H9 (cell line): ENCODE measurements at regions not wholly inside any gene's neighbourhood (a gene's known extent, or its start where the extent isn't known, plus 50 kb on each side); places are given as distances from the start of the nearest gene placed in this dataset.

ENCODE experiments used
- DNase-seq: peaks from one replicate; pipeline ENCODE4 v3.0.0-alpha.2; 2017
- H2AFZ ChIP-seq: one replicate; pipeline ENCODE4 v1.6.1; 2013; ENCODE audit warnings: mild to moderate bottlenecking, low read length, control low read depth, moderate library complexity
- H2AK5ac ChIP-seq: 2 replicates; pipeline ENCODE4 v1.6.1; 2013; ENCODE audit warnings: low read length, control low read depth, mixed read lengths; ENCODE audit not compliant: insufficient read length
- H2BK120ac ChIP-seq: one replicate; pipeline ENCODE4 v1.6.1; 2013; ENCODE audit warnings: low read depth, mild to moderate bottlenecking, low read length, control low read depth, inconsistent platforms; ENCODE audit not compliant: poor library complexity, severe bottlenecking
- H2BK12ac ChIP-seq: 2 replicates; pipeline ENCODE4 v1.6.1; 2013; ENCODE audit warnings: low read length, control low read depth, mixed read lengths, low read depth; ENCODE audit not compliant: insufficient read length
- H2BK15ac ChIP-seq: 2 replicates; pipeline ENCODE4 v1.6.1; 2013; ENCODE audit warnings: low read depth, low read length, control low read depth
- H2BK20ac ChIP-seq: one replicate; pipeline ENCODE4 v1.6.1; 2013; ENCODE audit warnings: low read depth, mild to moderate bottlenecking, low read length, control low read depth, inconsistent platforms; ENCODE audit not compliant: poor library complexity, severe bottlenecking
- H2BK5ac ChIP-seq: 2 replicates; pipeline ENCODE4 v1.6.1; 2013; ENCODE audit warnings: low read length, control low read depth, mixed read lengths; ENCODE audit not compliant: insufficient read length
- H3K14ac ChIP-seq: 2 replicates; pipeline ENCODE4 v1.6.1; 2013; ENCODE audit warnings: low read length, control low read depth; ENCODE audit not compliant: insufficient read depth
- H3K18ac ChIP-seq: 2 replicates; pipeline ENCODE4 v1.6.1; 2013; ENCODE audit warnings: low read depth, mild to moderate bottlenecking, mixed read lengths, low read length, control low read depth; ENCODE audit not compliant: insufficient read length
- H3K23ac ChIP-seq: 2 replicates; pipeline ENCODE4 v1.6.1; 2013; ENCODE audit warnings: low read length, control low read depth, mixed read lengths, low read depth; ENCODE audit not compliant: insufficient read length
- H3K23me2 ChIP-seq: 2 replicates; pipeline ENCODE4 v1.6.1; 2013; ENCODE audit warnings: low read depth, mild to moderate bottlenecking, mixed read lengths, low read length, control low read depth; ENCODE audit not compliant: insufficient read length, poor library complexity, severe bottlenecking
- H3K27ac ChIP-seq: 2 replicates; pipeline ENCODE4 v1.5.1; 2013; ENCODE audit warnings: low read length, control low read depth, mixed read lengths, low read depth; ENCODE audit not compliant: insufficient read length
- H3K27me3 ChIP-seq: 2 replicates; pipeline ENCODE4 v1.6.1; 2013; ENCODE audit warnings: low read length, control low read depth, inconsistent platforms; ENCODE audit not compliant: insufficient read depth
- H3K4ac ChIP-seq: 2 replicates; pipeline ENCODE4 v1.6.1; 2013; ENCODE audit warnings: low read depth, mild to moderate bottlenecking, control low read depth, inconsistent platforms, low read length, moderate library complexity
- H3K4me1 ChIP-seq: 2 replicates; pipeline ENCODE4 v1.6.1; 2013; ENCODE audit warnings: low read length, control low read depth, inconsistent platforms; ENCODE audit not compliant: insufficient read depth
- H3K4me2 ChIP-seq: 2 replicates; pipeline ENCODE4 v1.6.1; 2013; ENCODE audit warnings: low read length, control low read depth, mixed read lengths; ENCODE audit not compliant: insufficient read length, insufficient read depth
- H3K56ac ChIP-seq: 2 replicates; pipeline ENCODE4 v1.6.1; 2013; ENCODE audit warnings: low read depth, mild to moderate bottlenecking, mixed read lengths, low read length, control low read depth; ENCODE audit not compliant: insufficient read length
- H3K79me1 ChIP-seq: 2 replicates; pipeline ENCODE4 v1.6.1; 2013; ENCODE audit warnings: low read depth, mild to moderate bottlenecking, moderate library complexity, low read length, control low read depth, inconsistent platforms; ENCODE audit not compliant: insufficient read depth, poor library complexity, severe bottlenecking
- H3K79me2 ChIP-seq: 2 replicates; pipeline ENCODE4 v1.6.1; 2013; ENCODE audit warnings: low read length, control low read depth, inconsistent platforms; ENCODE audit not compliant: insufficient read depth
- H3K9ac ChIP-seq: 2 replicates; pipeline ENCODE4 v1.6.1; 2013; ENCODE audit warnings: low read length, control low read depth, mixed read lengths; ENCODE audit not compliant: insufficient read length; ENCODE audit errors: extremely low read depth
- H3K9me3 ChIP-seq: one replicate; pipeline ENCODE4 v1.6.1; 2013; ENCODE audit warnings: low read depth, low read length, inconsistent platforms; ENCODE audit not compliant: control insufficient read depth
- H3T11ph ChIP-seq: one replicate; pipeline ENCODE4 v1.6.1; 2013; ENCODE audit warnings: mild to moderate bottlenecking, low read length, control low read depth, inconsistent platforms
- H4K20me1 ChIP-seq: one replicate; pipeline ENCODE4 v1.6.1; 2013; ENCODE audit not compliant: control insufficient read depth, insufficient read length, insufficient read depth
- H4K5ac ChIP-seq: 2 replicates; pipeline ENCODE4 v1.6.1; 2013; ENCODE audit warnings: low read depth, mild to moderate bottlenecking, mixed read lengths, low read length, control low read depth; ENCODE audit not compliant: insufficient read length
- H4K8ac ChIP-seq: replicated peaks from 2 replicates; pipeline ENCODE4 v1.6.1; 2013; ENCODE audit warnings: low read length, control low read depth, mixed read lengths, low read depth; ENCODE audit not compliant: insufficient read length
- H4K91ac ChIP-seq: 2 replicates; pipeline ENCODE4 v1.6.1; 2013; ENCODE audit warnings: low read depth, mild to moderate bottlenecking, moderate library complexity, mixed read lengths, low read length, control low read depth; ENCODE audit not compliant: insufficient read length
- H3K27ac Mint-ChIP-seq, 3 experiments: 2 replicates in 2 of 3; 3 replicates in 1 of 3; pipeline ENCODE4 v1.8.0; 2020 to 2021; ENCODE audit warnings: mixed read lengths in 3 of 3, mild to moderate bottlenecking in 1 of 3, moderate library complexity in 1 of 3
- H3K27me3 Mint-ChIP-seq: 2 replicates; pipeline ENCODE4 v1.8.0; 2021; ENCODE audit warnings: low read depth, mild to moderate bottlenecking, moderate library complexity, mixed read lengths
- H3K36me3 Mint-ChIP-seq, 3 experiments: 2 replicates in 2 of 3; 3 replicates in 1 of 3; pipeline ENCODE4 v1.8.0; 2020 to 2021; ENCODE audit warnings: low read depth in 3 of 3, mixed read lengths in 3 of 3; ENCODE audit not compliant: insufficient read depth in 1 of 3
- H3K4me1 Mint-ChIP-seq, 2 experiments: 2 replicates each; pipeline ENCODE4 v1.8.0; 2020; ENCODE audit warnings: mixed read lengths in 2 of 2
- H3K4me3 Mint-ChIP-seq, 2 experiments: 2 replicates in 1 of 2; 3 replicates in 1 of 2; pipeline ENCODE4 v1.8.0; 2020 to 2021; ENCODE audit warnings: mild to moderate bottlenecking in 2 of 2, mixed read lengths in 2 of 2, moderate library complexity in 1 of 2
- H3K9me3 Mint-ChIP-seq, 2 experiments: 2 replicates in 1 of 2; 3 replicates in 1 of 2; pipeline ENCODE4 v1.8.0; 2020; ENCODE audit warnings: mild to moderate bottlenecking in 2 of 2, mixed read lengths in 2 of 2, moderate library complexity in 1 of 2
- CTCF ChIP-seq: fragments of 200-600 bp; sonication (generic); conservative IDR thresholded peaks from 3 replicates; pipeline ENCODE4 v1.8.0; 2021; ENCODE audit warnings: antibody characterized with exemption, mild to moderate bottlenecking

- Histone ChIP-seq H4K5ac (no peak overlapping the region), H3K18ac (no peak overlapping the region), H2AFZ (no peak overlapping the region), H3K23me2 (no peaks in the 10 kb centered on the region), H3K56ac (no peak overlapping the region), H2AK5ac (no peak overlapping the region), H2BK5ac (no peak overlapping the region), H4K20me1 (no peaks in the 10 kb centered on the region), H4K91ac (no peak overlapping the region), H2BK15ac (no peak overlapping the region), H2BK12ac (no peak overlapping the region), H3K79me1 (no peaks in the 10 kb centered on the region), H3K4me2 (no peak overlapping the region), H3K23ac (no peak overlapping the region), H3K9me3 (no peaks in the 10 kb centered on the region), H3K27me3 (no peaks in the 10 kb centered on the region), H2BK20ac (no peak overlapping the region), H3T11ph (no peak overlapping the region), H3K27ac (no peak overlapping the region), H3K4ac (no peak overlapping the region), H3K14ac (no peak overlapping the region), H2BK120ac (no peak overlapping the region), H3K4me1 (no peaks in the 10 kb centered on the region), H4K8ac (no peak overlapping the region), H3K9ac (no peak overlapping the region), H3K79me2 (no peaks in the 10 kb centered on the region)
- Mint-ChIP-seq H3K4me3 (no peak overlapping the region), H3K36me3 (0 out of 7 replicates have a peak, but pooled peaks cover 0 to 4% (median 0%) of the 10 kb centered on the region in 3 experiments), H3K9me3 (no peaks in the 10 kb centered on the region; a peak in 1 of 5 replicates), H3K27me3 (no peaks in the 10 kb centered on the region), H3K27ac (no peak overlapping the region), H3K4me1 (peaks cover 9 to 12% of the 10 kb centered on the region in 2 experiments)
- no peak for DNase-seq
- TF ChIP-seq CTCF: no peak
Observed at GRCh38 chr10:10804061-10804460, 213.6 kb upstream of the CELF2 start.
